ENCODE measurements at regions not wholly inside any gene's neighbourhood (a gene's known extent, or its start where the extent isn't known, plus 50 kb on each side); places are given as distances from the start of the nearest gene placed in this dataset.

- TF ChIP-seq SIRT6 (IDR thresholded peaks at IDR 0.05; ENCODE audit: low read length) = no peak
- no peak for TF ChIP-seq MAFK (IDR thresholded peaks at IDR 0.05; ENCODE audit: low read depth, low read length)
- no peak for TF ChIP-seq TAF7 (optimal IDR thresholded peaks at IDR 0.05; ENCODE audit: borderline replicate concordance, low read depth, low read length)
- TF ChIP-seq RFX5 (IDR thresholded peaks at IDR 0.05; ENCODE audit: borderline replicate concordance, low read depth, low read length) = no peak
Measured at GRCh38 chr9:14417237-14417636, 103.3 kb upstream of the NFIB start (continued).
